ENCODE measurements at regions not wholly inside any gene's neighbourhood (a gene's known extent, or its start where the extent isn't known, plus 50 kb on each side); places are given as distances from the start of the nearest gene placed in this dataset.

- FAIRE-seq = no peak
Measured at GRCh38 chr1:209249785-209250440, 333.6 kb upstream of the CAMK1G start.

- FAIRE-seq = no peak
Measured at GRCh38 chr1:209250861-209251636, 332.5 kb upstream of the CAMK1G start.

- FAIRE-seq = no peak
Measured at GRCh38 chr1:209256766-209257350, 326.7 kb upstream of the CAMK1G start.

- FAIRE-seq = no peak
Measured at GRCh38 chr1:209257454-209257853, 326.1 kb upstream of the CAMK1G start.

GRCh38 chr1:209260136-209260535, 323.4 kb upstream of the CAMK1G start:
- FAIRE-seq = no peak

- no peak for FAIRE-seq
Measured at GRCh38 chr1:209262631-209263030, 320.9 kb upstream of the CAMK1G start.

GRCh38 chr1:209265301-209265700, 318.2 kb upstream of the CAMK1G start:
- no peak for FAIRE-seq

GRCh38 chr1:209266590-209267205, 316.8 kb upstream of the CAMK1G start:
- FAIRE-seq = no peak

GRCh38 chr1:209267968-209268367, 315.5 kb upstream of the CAMK1G start:
- FAIRE-seq = no peak

GRCh38 chr1:209268479-209268878, 315.0 kb upstream of the CAMK1G start:
- FAIRE-seq = no peak

- FAIRE-seq = no peak
Measured at GRCh38 chr1:209276321-209276720, 307.2 kb upstream of the CAMK1G start.

- no peak for FAIRE-seq
Measured at GRCh38 chr1:209277662-209278061, 305.9 kb upstream of the CAMK1G start.

GRCh38 chr1:209291715-209292114, 291.8 kb upstream of the CAMK1G start:
- FAIRE-seq = no peak

- FAIRE-seq = no peak
Measured at GRCh38 chr1:209302779-209303568, 280.5 kb upstream of the CAMK1G start.

- no peak for FAIRE-seq
Measured at GRCh38 chr1:209304166-209304565, 279.3 kb upstream of the CAMK1G start.

- no peak for FAIRE-seq
Measured at GRCh38 chr1:209305221-209305954, 278.1 kb upstream of the CAMK1G start.

- FAIRE-seq = no peak
Measured at GRCh38 chr1:209307846-209308245, 275.7 kb upstream of the CAMK1G start.

GRCh38 chr1:209309198-209309597, 274.3 kb upstream of the CAMK1G start:
- FAIRE-seq = no peak

GRCh38 chr1:209311770-209312169, 271.7 kb upstream of the CAMK1G start:
- no peak for FAIRE-seq

GRCh38 chr1:209316929-209317328, 266.6 kb upstream of the CAMK1G start:
- no peak for FAIRE-seq

- FAIRE-seq = no peak
Measured at GRCh38 chr1:209318181-209319056, 265.1 kb upstream of the CAMK1G start.
